GM12875 (cell line): ENCODE measurements at regions not wholly inside any gene's neighbourhood (a gene's known extent, or its start where the extent isn't known, plus 50 kb on each side); places are given as distances from the start of the nearest gene placed in this dataset.

Experiments
- H3K4me3 ChIP-seq: one replicate; pipeline ENCODE4 v1.5.1; 2011; ENCODE audit warnings: low read depth, low read length, control low read depth
- CTCF ChIP-seq: IDR thresholded peaks from 2 replicates; pipeline ENCODE4 v1.5.1; 2011; ENCODE audit warnings: low read depth, mild to moderate bottlenecking, control low read depth, inconsistent platforms, low read length, moderate library complexity, borderline replicate concordance; ENCODE audit not compliant: insufficient read depth

DNA sequence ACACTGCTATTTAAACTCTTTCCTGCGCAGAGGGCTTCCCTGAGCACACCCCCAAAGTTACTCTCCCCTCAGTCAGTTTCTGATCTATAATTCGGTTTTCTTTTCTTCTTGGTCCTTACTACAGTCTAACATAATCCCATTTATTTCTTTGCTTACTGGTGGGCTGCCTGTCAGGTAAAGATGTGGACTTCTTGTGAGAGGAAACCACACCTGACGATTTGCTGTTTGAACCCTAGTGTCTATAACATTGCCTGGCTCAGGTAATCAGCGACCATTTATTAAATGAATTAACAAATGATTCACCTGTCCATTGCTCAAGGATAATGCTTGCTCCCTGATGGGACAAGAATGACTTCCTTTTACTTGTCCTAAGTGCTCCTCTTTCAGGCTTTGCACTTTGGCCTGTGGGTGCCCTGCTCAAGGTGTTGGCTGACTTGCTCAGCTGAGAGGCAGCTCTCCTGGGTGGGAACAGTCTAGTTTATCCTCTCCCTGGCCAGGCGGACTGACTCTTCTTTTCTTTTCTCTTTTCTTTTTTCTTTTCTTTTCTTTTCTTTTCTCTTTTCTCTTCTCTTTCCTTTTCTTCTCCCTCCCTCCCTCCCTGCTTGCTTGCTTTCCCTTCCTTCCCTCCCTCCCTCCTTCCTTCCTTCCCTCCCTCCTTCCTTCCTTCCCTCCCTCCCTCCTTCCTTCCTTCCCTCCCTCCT lies 233.1 kb downstream of the BCAS1 start:
- TF ChIP-seq CTCF: no peak
- no peak overlapping the region for H3K4me3 ChIP-seq

GRCh38 chr20:53834749-53835148 lies 235.6 kb downstream of the BCAS1 start:
- H3K4me3 ChIP-seq: no peak overlapping the region
- TF ChIP-seq CTCF: no peak

DNA sequence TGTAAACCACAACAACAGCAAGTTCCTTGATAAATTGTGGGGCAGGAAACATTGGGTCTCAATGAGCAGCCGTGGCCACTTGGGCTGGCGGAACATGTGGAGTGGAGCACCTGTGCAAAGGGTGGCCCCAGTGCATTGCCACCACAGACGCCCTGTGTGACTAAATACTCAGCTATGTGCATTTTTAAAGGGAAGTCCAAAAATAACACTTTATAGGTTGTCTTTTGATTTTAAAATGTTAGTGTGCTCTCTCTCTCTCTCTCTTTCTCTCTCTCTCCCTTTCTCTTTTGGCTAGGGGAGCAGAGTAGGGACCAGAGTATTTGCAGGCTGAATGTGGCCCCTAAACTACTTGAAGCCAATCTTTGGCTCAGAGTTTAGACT lies 236.3 kb downstream of the BCAS1 start:
- no peak overlapping the region for H3K4me3 ChIP-seq
- TF ChIP-seq CTCF: no peak

GRCh38 chr20:53833333-53834061 lies 236.9 kb downstream of the BCAS1 start:
- no peak overlapping the region for H3K4me3 ChIP-seq
- no peak for TF ChIP-seq CTCF

DNA sequence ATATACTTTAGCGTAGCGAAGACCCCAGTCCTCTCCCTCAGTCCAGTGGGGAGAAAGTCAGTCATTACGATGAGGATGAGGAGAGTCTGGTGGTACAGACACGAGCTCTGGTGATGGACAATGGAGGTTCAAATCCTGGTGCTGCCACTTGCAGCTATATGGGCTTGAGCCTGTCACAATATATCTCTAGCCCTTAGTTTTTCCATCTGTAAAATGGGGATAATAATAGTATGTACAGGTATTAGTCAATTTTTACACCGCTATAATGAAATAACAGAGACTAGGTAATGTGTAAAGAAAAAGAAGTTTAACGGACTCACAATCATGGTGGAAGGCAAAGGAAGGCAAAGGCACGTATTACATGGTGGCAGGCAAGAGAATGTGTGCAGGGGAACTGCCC lies 237.9 kb downstream of the BCAS1 start:
- TF ChIP-seq CTCF: no peak
- no peak overlapping the region for H3K4me3 ChIP-seq

GRCh38 chr20:53831812-53832211 lies 238.2 kb upstream of the ZNF217 start:
- no peak for TF ChIP-seq CTCF
- no peak overlapping the region for H3K4me3 ChIP-seq

DNA sequence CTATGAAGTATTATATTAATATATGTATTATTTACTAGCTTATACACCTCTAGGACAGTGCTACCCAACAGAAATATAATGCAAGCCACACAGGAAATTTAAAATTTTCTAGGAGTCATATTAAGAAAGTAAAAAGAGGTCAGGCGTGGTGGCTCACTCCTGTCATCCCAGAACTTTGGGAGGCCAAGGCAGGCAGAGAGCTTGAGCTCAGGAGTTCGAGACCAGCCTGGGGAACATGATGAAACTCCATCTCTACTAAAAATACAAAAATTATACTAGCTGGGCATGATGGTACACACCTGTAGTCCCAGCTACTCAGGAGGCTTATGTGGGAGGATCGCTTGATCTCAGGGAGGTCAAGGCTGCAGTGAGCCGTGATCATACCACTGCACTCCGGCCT lies 237.6 kb upstream of the ZNF217 start:
- no peak overlapping the region for H3K4me3 ChIP-seq
- no peak for TF ChIP-seq CTCF
